Kidney tubule cell (primary cell): ENCODE measurements at regions not wholly inside any gene's neighbourhood (a gene's known extent, or its start where the extent isn't known, plus 50 kb on each side); places are given as distances from the start of the nearest gene placed in this dataset.

Experiments used
- DNase-seq: peaks from one replicate; pipeline ENCODE4 v3.0.0-alpha.2; 2018; ENCODE audit warnings: low spot score

GRCh38 chr7:142371586-142372377 lies 113.9 kb upstream of the PRSS58 start:
- peak; percentile 29 for DNase-seq

- no peak for DNase-seq
These were observed 107.6 kb upstream of the PRSS58 start for GRCh38 chr7:142365410-142365842.

DNA sequence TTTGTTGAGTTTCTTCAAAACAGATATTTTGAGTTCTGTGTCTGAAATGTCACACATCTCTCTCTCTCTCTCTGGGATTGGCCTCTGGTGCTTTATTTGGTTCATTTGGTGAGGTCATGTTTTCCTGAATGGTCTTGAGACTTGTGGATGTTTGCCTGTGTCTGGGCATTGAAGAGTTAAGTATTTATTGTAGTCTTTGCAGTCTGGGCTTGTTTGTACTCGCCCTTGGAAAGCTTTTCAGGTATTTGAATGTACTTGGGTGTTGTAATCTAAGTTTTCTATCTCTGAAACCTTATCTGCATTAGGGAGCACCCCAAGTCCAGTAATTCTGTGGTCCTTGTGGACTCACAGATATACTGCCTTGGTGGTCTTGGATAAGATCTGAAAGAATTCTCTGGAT lies 106.7 kb upstream of the PRSS58 start:
- no peak for DNase-seq

- no peak for DNase-seq
These were observed 104.5 kb upstream of the PRSS58 start for GRCh38 chr7:142362349-142362748.

GRCh38 chr7:142359694-142360279 lies 101.9 kb upstream of the PRSS58 start:
- DNase-seq = no peak

DNA sequence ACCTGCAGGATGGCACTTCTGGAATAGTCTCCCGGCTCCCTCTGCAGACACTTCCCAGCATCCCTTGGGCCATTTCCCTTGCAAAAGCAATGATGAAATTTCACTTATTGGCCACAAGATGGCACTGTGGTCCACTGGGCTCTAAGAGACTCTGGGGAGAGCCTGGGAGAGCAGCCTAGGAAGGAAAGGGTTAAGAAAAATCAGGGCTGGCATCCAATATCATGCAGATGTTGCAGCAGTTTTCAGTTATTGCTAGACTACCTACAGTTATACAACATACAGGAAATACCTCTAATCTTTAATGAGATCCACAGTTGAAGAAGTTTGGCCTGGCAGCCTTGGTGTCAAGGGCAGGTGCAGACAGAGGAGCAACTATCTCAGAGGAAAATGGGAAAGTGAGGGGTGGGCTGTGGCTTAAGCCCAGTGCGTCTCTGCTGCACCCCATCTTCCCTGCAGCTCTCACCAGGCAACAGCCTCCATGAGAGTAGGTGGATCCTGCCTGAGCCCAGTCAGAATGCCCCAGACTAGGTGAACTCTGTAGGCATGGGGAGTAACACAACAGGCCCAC lies 100.2 kb upstream of the PRSS58 start:
- peak; percentile 79 for DNase-seq

DNA sequence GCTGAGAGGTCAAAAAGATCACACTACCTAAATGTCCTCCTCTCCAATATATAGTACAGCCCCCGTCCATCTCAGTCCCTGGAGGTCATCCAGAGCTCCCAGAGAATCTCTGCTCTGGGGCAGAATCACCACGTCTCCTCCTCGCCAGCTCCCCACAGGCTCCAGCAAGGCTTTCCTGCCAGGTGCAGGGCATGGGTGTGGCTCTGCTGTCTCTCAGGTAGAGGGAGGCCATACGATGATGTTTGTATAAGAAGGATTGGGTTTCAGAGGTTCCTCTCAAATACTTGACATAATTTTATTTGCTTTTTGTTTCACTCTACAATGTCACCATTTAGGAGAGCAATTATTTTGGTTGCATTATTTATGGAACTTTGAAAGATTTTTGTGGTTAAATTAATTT lies 98.3 kb upstream of the PRSS58 start:
- no peak for DNase-seq

- DNase-seq = no peak
These were observed 97.5 kb upstream of the PRSS58 start for GRCh38 chr7:142355328-142355727.

DNA sequence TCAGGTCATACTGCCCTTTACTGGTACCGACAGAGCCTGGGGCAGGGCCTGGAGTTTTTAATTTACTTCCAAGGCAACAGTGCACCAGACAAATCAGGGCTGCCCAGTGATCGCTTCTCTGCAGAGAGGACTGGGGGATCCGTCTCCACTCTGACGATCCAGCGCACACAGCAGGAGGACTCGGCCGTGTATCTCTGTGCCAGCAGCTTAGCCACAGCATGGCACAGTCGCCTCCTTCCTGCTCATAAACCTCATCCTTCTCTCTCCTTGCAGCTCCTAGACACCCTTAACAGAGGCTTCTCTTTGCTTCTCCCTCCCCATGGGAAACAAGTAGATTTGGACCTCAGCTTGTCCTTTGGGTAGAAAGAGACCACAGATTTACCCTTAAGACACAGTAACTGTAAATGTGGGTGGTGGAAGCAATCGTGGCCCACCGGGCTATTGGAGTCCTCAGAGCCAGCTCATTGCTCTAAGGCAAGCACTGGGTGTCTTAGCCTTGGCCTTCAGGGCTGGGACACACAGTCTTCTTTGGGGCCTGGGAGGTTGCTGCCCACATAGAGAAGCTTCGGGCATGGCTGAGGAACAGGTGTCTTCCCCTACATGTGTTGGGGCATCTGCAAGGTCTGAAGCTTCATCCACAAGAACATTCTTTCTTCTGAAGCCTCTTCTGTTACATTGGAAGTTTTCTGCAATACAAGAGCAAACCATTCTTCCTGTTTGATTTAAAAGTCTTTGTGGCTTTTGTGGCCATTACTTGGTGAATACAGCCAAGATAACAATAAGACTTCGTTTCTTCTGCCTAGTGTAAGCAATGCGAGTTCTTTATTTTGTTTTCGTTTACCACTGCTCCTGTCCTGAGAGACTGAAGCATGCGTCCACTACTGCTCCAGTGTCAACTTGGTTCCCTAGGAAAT lies 95.5 kb upstream of the PRSS58 start:
- DNase-seq = no peak

DNA sequence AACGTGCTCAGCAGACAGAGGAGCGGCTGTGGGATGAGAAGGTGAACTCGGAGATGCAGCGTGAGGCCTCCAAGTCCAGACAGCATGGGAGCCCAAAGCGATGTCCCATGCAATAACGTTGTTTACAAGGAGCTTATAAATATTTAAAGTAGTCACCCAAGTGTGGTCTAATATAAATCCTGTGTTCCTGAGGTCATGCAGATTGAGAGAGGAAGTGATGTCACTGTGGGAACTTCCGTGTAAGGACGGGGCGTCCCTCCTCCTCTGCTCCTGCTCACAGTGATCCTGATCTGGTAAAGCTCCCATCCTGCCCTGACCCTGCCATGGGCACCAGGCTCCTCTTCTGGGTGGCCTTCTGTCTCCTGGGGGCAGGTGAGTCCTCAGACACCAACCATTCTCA lies 94.7 kb upstream of the PRSS58 start:
- no peak for DNase-seq

GRCh38 chr7:142351145-142351544 lies 93.3 kb upstream of the PRSS58 start:
- no peak for DNase-seq

GRCh38 chr7:142349670-142350405 lies 92.0 kb upstream of the PRSS58 start:
- DNase-seq = peak; percentile 89

- no peak for DNase-seq
These were observed 91.1 kb upstream of the PRSS58 start for GRCh38 chr7:142348921-142349405.

DNA sequence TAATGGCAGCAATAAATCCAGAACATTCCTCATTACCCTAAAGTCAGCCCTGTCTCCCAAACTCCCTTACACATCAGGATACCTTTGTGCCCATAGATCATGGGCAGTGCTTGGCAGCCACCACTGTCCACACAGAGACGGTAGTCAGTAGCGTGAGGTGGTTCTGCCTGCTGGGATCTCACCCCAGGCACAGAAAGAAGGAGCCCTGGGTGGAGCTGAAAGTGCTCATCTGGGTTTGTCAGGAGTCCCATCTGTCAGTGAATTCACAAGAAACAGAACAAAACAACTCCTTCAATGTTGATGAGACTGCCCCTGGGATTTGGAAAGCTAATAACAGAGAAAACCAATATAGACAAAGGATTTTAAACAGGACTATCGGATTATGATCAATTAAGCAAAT lies 90.2 kb upstream of the PRSS58 start:
- no peak for DNase-seq

- no peak for DNase-seq
These were observed 89.2 kb upstream of the PRSS58 start for GRCh38 chr7:142347091-142347490.

DNA sequence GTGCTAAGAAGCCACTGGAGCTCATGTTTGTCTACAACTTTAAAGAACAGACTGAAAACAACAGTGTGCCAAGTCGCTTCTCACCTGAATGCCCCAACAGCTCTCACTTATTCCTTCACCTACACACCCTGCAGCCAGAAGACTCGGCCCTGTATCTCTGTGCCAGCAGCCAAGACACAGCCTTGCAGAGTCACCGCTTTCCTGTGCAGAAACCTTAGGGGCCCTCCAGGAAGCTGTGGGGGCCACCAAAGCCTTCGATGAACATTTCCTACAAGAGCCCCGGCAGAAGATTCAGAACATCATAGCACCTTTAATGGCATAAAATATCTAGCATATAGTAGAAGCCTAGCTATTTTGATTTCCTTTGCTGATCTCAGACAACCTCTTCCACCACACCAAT lies 88.0 kb upstream of the PRSS58 start:
- no peak for DNase-seq

DNA sequence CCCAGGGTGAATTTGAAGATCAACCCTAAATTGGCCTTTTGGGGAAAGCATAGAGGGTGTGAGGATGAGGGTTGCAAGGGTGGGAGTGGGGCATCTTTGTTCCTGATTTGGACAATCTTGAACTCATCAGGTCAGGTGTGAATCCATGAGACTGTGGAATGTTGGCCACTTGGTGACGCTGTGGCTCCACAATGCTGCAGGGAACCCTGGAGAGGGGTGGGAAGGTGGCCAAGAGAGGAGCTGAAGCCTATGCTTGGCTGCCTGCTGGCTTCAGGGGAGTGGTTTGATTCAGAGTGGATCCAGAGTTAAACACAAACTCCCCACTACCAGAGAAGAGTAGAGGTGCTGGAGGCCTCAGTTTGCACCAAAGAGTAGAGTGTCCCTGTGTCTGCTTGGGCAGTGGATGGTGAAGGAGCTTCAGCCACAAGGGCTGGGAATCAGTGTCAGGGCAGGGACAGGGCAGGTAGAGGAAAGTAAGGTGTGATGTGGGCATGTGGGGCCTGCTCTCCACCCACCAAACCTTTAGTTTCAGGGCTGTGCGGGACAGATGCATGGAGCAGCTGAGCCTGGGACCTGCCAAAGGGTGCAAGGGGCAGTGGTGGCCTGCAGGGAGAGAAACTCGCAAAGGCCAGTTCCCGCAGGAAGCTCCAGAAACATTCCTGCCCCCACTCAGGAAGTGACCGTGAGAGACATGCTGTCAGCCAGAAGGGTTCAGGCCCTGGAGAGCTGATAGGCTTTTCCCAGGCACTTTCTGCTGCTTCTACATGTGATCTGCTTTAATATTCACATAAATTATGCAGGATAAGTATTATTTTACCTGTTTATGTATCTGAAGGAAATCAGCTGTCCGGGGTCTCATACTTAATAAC lies 81.0 kb upstream of the PRSS58 start:
- DNase-seq = peak; percentile 71

DNA sequence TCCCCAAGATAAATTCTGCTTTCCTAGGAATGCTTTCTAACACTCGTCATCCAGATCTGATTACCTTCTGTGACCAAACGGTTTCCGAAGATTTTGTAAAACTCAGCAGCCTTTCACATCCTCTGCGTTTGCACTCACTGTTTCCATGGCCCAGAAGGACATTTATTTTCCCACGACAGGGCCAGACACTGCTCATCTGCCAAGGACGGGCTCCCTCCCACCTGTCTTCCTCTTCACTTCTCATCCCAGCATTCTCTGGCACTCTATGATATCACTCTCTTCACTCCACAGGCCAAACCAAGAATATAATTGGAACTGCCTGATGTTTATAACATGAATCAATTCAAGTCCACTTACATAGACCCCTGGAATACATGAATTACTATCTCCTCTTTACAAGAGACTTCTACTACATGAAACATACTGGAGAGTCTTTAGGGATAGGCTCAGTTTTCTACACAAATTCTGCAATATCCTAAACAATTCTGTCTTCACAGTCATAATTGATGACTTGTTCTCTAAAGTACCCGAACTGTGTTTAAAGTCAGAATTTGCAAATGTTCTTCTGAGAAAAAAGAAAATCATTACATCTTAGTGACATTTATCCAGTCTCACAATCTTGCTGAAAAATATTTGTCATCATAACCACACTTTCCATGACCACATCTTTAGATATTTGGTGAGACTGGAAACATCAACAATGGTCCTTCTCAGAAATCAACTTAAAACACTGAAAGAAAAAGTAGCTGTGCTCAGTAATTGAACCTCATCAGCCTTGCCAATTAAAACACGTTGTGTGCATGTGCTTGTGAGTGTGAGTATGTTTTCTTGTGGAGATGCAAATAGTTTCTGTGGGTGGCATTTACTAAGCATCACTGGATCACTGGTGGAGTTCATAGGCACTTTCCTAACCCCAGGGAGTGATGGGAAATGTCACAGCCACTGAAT lies 79.5 kb upstream of the PRSS58 start:
- DNase-seq = no peak

- no peak for DNase-seq
These were observed 76.9 kb upstream of the PRSS58 start for GRCh38 chr7:142334806-142335205.
